Trophoblast cell (in vitro differentiated cells and primary cell): ENCODE measurements at regions not wholly inside any gene's neighbourhood (a gene's known extent, or its start where the extent isn't known, plus 50 kb on each side); places are given as distances from the start of the nearest gene placed in this dataset.

Experiments used
- DNase-seq, 2 donors: peaks; one replicate each; pipeline ENCODE4 v3.0.0-alpha.2; 2016
- H2AFZ ChIP-seq: 2 replicates; pipeline ENCODE4 v1.6.1; 2013; ENCODE audit warnings: low read length, moderate library complexity, mild to moderate bottlenecking; ENCODE audit not compliant: insufficient read depth, poor library complexity
- H2AK5ac ChIP-seq: 2 replicates; pipeline ENCODE4 v1.6.1; 2013; ENCODE audit warnings: mild to moderate bottlenecking, low read length
- H2BK120ac ChIP-seq: 2 replicates; pipeline ENCODE4 v1.6.1; 2013; ENCODE audit warnings: low read length, mild to moderate bottlenecking, moderate library complexity; ENCODE audit not compliant: insufficient read depth, poor library complexity
- H2BK12ac ChIP-seq: 2 replicates; pipeline ENCODE4 v1.6.1; 2013; ENCODE audit warnings: mild to moderate bottlenecking, low read length, moderate library complexity
- H2BK5ac ChIP-seq: 2 replicates; pipeline ENCODE4 v1.6.1; 2013; ENCODE audit warnings: low read length, low read depth, moderate library complexity, mild to moderate bottlenecking; ENCODE audit not compliant: poor library complexity
- H3K14ac ChIP-seq: 2 replicates; pipeline ENCODE4 v1.6.1; 2013; ENCODE audit warnings: mild to moderate bottlenecking, low read length
- H3K18ac ChIP-seq: 2 replicates; pipeline ENCODE4 v1.6.1; 2013; ENCODE audit warnings: mild to moderate bottlenecking, low read length
- H3K23ac ChIP-seq: 2 replicates; pipeline ENCODE4 v1.6.1; 2013; ENCODE audit warnings: low read length
- H3K27ac ChIP-seq: 2 replicates; pipeline ENCODE4 v1.5.1; 2013; ENCODE audit warnings: low read depth, mild to moderate bottlenecking, inconsistent platforms, low read length, moderate library complexity
- H3K27me3 ChIP-seq: 2 replicates; pipeline ENCODE4 v1.6.1; 2013; ENCODE audit warnings: inconsistent platforms, mild to moderate bottlenecking, low read length, moderate library complexity; ENCODE audit not compliant: insufficient read depth
- H3K36me3 ChIP-seq, 2 experiments: 1 replicate in 1 of 2; 2 replicates in 1 of 2; pipeline ENCODE4 v1.6.1; 2013; ENCODE audit warnings: low read length in 2 of 2, mild to moderate bottlenecking in 2 of 2, moderate library complexity in 1 of 2; ENCODE audit not compliant: insufficient read depth in 2 of 2, control insufficient read depth in 1 of 2
- H3K4ac ChIP-seq: 2 replicates; pipeline ENCODE4 v1.6.1; 2013; ENCODE audit warnings: low read depth, mild to moderate bottlenecking, low read length, moderate library complexity
- H3K4me1 ChIP-seq, 2 experiments: 1 replicate in 1 of 2; 2 replicates in 1 of 2; pipeline ENCODE4 v1.6.1; 2013; ENCODE audit warnings: low read length in 2 of 2, mild to moderate bottlenecking in 2 of 2, moderate library complexity in 1 of 2; ENCODE audit not compliant: insufficient read depth in 2 of 2, control insufficient read depth in 1 of 2
- H3K4me2 ChIP-seq: 2 replicates; pipeline ENCODE4 v1.6.1; 2013; ENCODE audit warnings: inconsistent platforms, mild to moderate bottlenecking, low read length, moderate library complexity
- H3K4me3 ChIP-seq: 2 replicates; pipeline ENCODE4 v1.5.1; 2013; ENCODE audit warnings: mild to moderate bottlenecking, low read depth, low read length, inconsistent platforms
- H3K79me1 ChIP-seq: one replicate; pipeline ENCODE4 v1.6.1; 2013; ENCODE audit warnings: low read length
- H3K79me2 ChIP-seq: 2 replicates; pipeline ENCODE4 v1.6.1; 2013; ENCODE audit warnings: low read length, mild to moderate bottlenecking; ENCODE audit not compliant: control insufficient read depth, insufficient read depth, poor library complexity
- H3K9ac ChIP-seq: 2 replicates; pipeline ENCODE4 v1.6.1; 2013; ENCODE audit warnings: mild to moderate bottlenecking, low read length
- H3K9me3 ChIP-seq: 2 replicates; pipeline ENCODE4 v1.6.1; 2013; ENCODE audit warnings: low read depth, mild to moderate bottlenecking, control low read depth, inconsistent platforms, low read length; ENCODE audit not compliant: insufficient read depth
- H4K12ac ChIP-seq: 2 replicates; pipeline ENCODE4 v1.6.1; 2013; ENCODE audit warnings: low read depth, mild to moderate bottlenecking, low read length, moderate library complexity
- H4K8ac ChIP-seq: 2 replicates; pipeline ENCODE4 v1.6.1; 2013; ENCODE audit warnings: low read depth, mild to moderate bottlenecking, low read length, moderate library complexity
- H4K91ac ChIP-seq: one replicate; pipeline ENCODE4 v1.6.1; 2013; ENCODE audit warnings: low read depth, mild to moderate bottlenecking, low read length, moderate library complexity
- WGBS: extraction: QIAGEN DNeasy Blood & Tissue Kit; methylation state at CpG from one replicate; pipeline ENCODE4 v1.1.7; 2013; ENCODE audit warnings: missing lambda C conversion rate; ENCODE audit not compliant: insufficient read length, insufficient coverage; ENCODE audit errors: extremely low coverage; 5-methylcytosine and 5-hydroxymethylcytosine counted together

DNA sequence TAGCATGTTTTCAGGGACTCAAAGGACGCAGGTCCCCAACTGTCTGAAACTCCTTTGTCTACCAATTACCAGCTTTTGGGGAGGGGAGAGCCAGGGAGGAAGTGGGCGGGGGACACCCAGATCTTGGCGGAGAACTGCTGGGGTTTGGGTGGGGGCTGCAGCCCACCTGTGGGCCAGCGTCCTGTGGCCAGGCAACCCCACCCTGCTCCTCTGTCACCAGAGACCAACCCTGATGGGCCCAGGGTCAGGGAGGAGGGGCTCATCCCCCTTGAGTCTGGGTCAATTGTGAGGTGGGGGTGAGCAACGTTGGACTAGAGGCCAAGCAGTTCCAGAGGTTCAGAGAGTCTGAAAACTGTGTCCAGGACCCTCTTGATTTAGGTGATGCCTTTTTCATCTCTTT is 96.1 kb upstream of the TARDBP start:
- Histone ChIP-seq H2AFZ (no peak overlapping the region), H3K4me2 (no peak overlapping the region), H3K27ac (no peak overlapping the region), H3K4me3 (no peak overlapping the region), H4K8ac (no peak overlapping the region), H3K27me3 (no peaks in the 10 kb centered on the region), H3K18ac (no peak overlapping the region), H3K36me3 (no peaks in the 10 kb centered on the region), H3K79me2 (no peaks in the 10 kb centered on the region), H2AK5ac (no peak overlapping the region), H3K4ac (no peak overlapping the region), H3K14ac (no peak overlapping the region), H3K9me3 (peaks cover 2% of the 10 kb centered on the region), H2BK12ac (no peak overlapping the region), H3K9ac (no peak overlapping the region), H3K4me1 (no peaks in the 10 kb centered on the region), H2BK5ac (no peak overlapping the region), H3K79me1 (no peaks in the 10 kb centered on the region), H2BK120ac (no peak overlapping the region), H4K91ac (no peak overlapping the region), H4K12ac (no peak overlapping the region), H3K23ac (no peak overlapping the region)
- WGBS: no CpG with 5 or more reads among the region's 5 CpGs
- DNase-seq: no peak

DNA sequence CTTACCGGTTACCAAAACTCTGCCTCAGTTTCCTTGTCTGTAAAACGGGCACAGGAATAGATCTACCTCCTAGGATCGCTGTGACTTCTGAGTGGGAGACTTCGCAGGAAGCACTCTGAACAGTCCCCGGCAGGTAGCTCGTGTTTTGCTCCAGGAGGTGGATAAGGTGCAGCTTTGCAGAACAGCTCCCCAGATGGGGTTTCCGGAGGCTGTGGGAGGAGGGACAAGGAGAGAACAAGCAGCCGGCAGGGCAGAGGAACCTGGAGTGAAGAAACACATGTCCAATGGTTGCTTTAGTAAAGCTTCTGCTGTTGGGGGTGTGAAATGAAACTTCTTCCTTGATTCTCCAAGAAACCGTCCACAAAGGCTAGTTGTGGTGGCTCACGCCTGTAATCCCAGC is 95.5 kb upstream of the TARDBP start:
- Histone ChIP-seq H3K36me3 (no peaks in the 10 kb centered on the region), H3K79me1 (no peaks in the 10 kb centered on the region), H3K27ac (no peak overlapping the region), H3K4me1 (no peaks in the 10 kb centered on the region), H3K4me3 (no peak overlapping the region), H3K14ac (no peak overlapping the region), H3K79me2 (no peaks in the 10 kb centered on the region), H4K12ac (no peak overlapping the region), H3K18ac (no peak overlapping the region), H3K27me3 (no peaks in the 10 kb centered on the region), H4K91ac (no peak overlapping the region), H3K9ac (no peak overlapping the region), H2BK12ac (no peak overlapping the region), H2BK5ac (no peak overlapping the region), H3K4me2 (no peak overlapping the region), H2BK120ac (no peak overlapping the region), H3K4ac (no peak overlapping the region), H3K23ac (no peak overlapping the region), H2AFZ (no peak overlapping the region), H2AK5ac (no peak overlapping the region), H3K9me3 (peaks cover 2% of the 10 kb centered on the region), H4K8ac (no peak overlapping the region)
- WGBS: no CpG with 5 or more reads among the region's 10 CpGs
- DNase-seq: no peak

DNA sequence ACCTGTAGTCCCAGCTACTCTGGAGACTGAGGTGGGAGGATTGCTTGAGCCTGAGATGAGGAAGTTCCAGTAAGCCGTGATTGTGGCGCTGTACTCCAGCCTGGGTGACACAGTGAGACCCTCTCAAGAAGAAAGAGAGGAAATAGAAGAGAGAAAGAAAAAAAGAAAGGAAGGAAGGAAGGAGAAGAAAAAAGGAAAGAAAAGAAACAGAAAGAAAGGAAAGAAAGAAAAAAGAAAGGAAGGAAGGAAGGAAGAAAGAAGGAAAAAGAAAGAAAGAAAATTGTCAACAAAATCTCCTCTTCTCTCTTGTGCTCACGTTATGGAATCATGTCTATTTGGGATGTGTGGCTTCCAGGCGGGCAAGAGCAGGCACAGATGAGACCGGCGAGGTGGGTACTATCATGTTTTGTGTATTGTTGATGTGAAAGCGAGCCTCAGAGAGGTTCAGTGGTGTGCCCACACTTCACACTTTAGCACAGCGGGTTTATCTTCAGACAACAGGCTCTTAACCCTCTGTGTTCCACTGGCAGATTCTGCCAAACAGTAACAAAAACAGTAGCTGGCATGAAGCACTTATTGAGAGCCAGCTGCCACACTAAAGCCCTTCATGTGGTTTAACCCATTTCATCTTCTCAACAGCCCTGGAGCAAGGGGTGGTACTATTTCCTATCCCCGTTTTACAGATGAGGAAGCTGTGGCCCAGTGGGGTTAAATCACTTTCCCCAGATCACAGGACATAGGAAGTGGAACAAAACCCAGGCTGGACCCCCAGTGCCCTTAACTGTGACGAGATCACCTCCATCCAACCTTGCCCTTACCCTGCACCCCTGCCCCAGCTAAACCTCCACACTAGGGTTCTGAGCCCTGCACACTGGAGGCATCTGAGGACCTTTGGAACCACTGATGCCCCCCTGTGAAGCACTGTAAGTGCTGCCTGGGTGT is 94.7 kb upstream of the TARDBP start:
- no peak overlapping the region for H3K23ac ChIP-seq
- no peak overlapping the region for H2BK5ac ChIP-seq
- no peaks in the 10 kb centered on the region for H3K27me3 ChIP-seq
- no peak overlapping the region for H3K14ac ChIP-seq
- peaks cover 2% of the 10 kb centered on the region for H3K9me3 ChIP-seq
- H3K4ac ChIP-seq: no peak overlapping the region
- no peaks in the 10 kb centered on the region for H3K79me2 ChIP-seq
- H4K8ac ChIP-seq: no peak overlapping the region
- no peak overlapping the region for H4K91ac ChIP-seq
- no peak overlapping the region for H3K4me3 ChIP-seq
- no peak overlapping the region for H3K4me2 ChIP-seq
- no peak overlapping the region for H3K9ac ChIP-seq
- H2AFZ ChIP-seq: no peak overlapping the region
- no peaks in the 10 kb centered on the region for H3K36me3 ChIP-seq
- no peak for DNase-seq
- no peak overlapping the region for H4K12ac ChIP-seq
- no peak overlapping the region for H2BK12ac ChIP-seq
- H2BK120ac ChIP-seq: no peak overlapping the region
- WGBS: no CpG with 5 or more reads among the region's 10 CpGs
- no peak overlapping the region for H2AK5ac ChIP-seq
- H3K27ac ChIP-seq: no peak overlapping the region
- H3K4me1 ChIP-seq: no peaks in the 10 kb centered on the region
- no peak overlapping the region for H3K18ac ChIP-seq
- H3K79me1 ChIP-seq: no peaks in the 10 kb centered on the region

DNA sequence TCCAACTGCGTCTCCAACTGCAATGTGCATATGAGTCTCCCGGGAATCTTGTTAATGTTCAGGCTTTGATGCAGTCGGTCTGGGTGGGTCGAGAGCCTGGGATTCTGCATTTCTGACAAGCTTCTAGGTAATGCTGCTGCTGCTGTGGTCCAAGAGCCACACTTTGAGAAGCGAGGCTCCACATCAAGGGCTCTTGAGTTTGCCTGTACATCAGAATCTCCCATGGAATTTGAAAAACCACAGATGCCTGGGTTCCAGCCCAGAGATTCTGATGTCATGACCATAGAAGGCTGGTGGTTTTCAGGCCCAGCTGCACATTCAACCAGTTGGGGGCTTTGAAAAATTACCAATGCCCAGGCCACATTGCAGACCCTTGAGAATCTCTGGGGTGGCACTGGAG is 93.9 kb upstream of the TARDBP start:
- Histone ChIP-seq H2BK120ac (no peak overlapping the region), H3K36me3 (no peaks in the 10 kb centered on the region), H3K4me1 (no peaks in the 10 kb centered on the region), H3K79me2 (no peaks in the 10 kb centered on the region), H3K14ac (no peak overlapping the region), H3K9ac (no peak overlapping the region), H3K23ac (no peak overlapping the region), H4K91ac (no peak overlapping the region), H3K27me3 (no peaks in the 10 kb centered on the region), H3K18ac (no peak overlapping the region), H3K4me3 (no peak overlapping the region), H3K9me3 (peaks cover 2% of the 10 kb centered on the region), H3K79me1 (no peaks in the 10 kb centered on the region), H2AFZ (no peak overlapping the region), H2BK12ac (no peak overlapping the region), H3K4ac (no peak overlapping the region), H2AK5ac (no peak overlapping the region), H4K12ac (no peak overlapping the region), H2BK5ac (no peak overlapping the region), H3K27ac (no peak overlapping the region), H3K4me2 (no peak overlapping the region), H4K8ac (no peak overlapping the region)
- no peak for DNase-seq
- WGBS: no CpG with 5 or more reads among the region's 5 CpGs
